Psoas muscle (tissue), 7 donors: ENCODE measurements at regions not wholly inside any gene's neighbourhood (a gene's known extent, or its start where the extent isn't known, plus 50 kb on each side); places are given as distances from the start of the nearest gene placed in this dataset.

Experiments used
- ATAC-seq, 4 donors: fragments of 200-7000 bp; cut with Tn5 transposase; one replicate each; pipeline ENCODE4 v1.9.1; 2020; ENCODE audit warnings: moderate library complexity in 3 of 4, mild to moderate bottlenecking in 2 of 4
- DNase-seq, 2 donors: peaks; one replicate each; pipeline ENCODE4 v3.0.0-alpha.2; 2020
- H3K27ac ChIP-seq: fragments of 200-600 bp; one replicate; pipeline ENCODE4 v1.8.0; 2022
- H3K27me3 ChIP-seq, 3 donors: fragments of 200-600 bp in 1 of 3; one replicate each; pipeline versions ENCODE4 v1.6.1 to v1.8.0; 2013 to 2022; ENCODE audit warnings: low read length in 2 of 3, mild to moderate bottlenecking in 2 of 3, moderate library complexity in 1 of 3; ENCODE audit not compliant: insufficient read depth in 3 of 3
- H3K36me3 ChIP-seq, 2 donors: fragments of 200-600 bp in 1 of 2; one replicate each; pipeline versions ENCODE4 v1.6.1 to v1.8.0; 2013 to 2022; ENCODE audit warnings: low read depth in 1 of 2, mild to moderate bottlenecking in 1 of 2, moderate library complexity in 1 of 2; ENCODE audit not compliant: insufficient read depth in 1 of 2
- H3K4me1 ChIP-seq: fragments of 200-600 bp; one replicate; pipeline ENCODE4 v1.8.0; 2022
- H3K4me3 ChIP-seq: fragments of 200-600 bp; one replicate; pipeline ENCODE4 v1.8.0; 2022; ENCODE audit warnings: mild to moderate bottlenecking
- H3K9me3 ChIP-seq: fragments of 200-600 bp; one replicate; pipeline ENCODE4 v1.8.0; 2022
- WGBS, 3 donors: extraction: QIAGEN DNeasy Blood & Tissue Kit; methylation state at CpG; one replicate each; pipeline versions ENCODE4 v1.1.6 to v1.1.7; 2013; 5-methylcytosine and 5-hydroxymethylcytosine counted together
- intact Hi-C, 2 donors: fragments of 100-400 bp; cut with DNase I; formaldehyde crosslinking; loops; one replicate each; pipeline versions ENCODE4 v1.11.0 to v1.14.2; 2022
- TF ChIP-seq, protein P1 (sequence below): fragments of 200-600 bp; IDR thresholded peaks from one replicate; pipeline ENCODE4 v1.8.0; 2022; ENCODE audit warnings: antibody characterized with exemption
- donor health status: healthy with polysubstance abuse.
- donor health status: DM: no; HTN: no; CAD: no; lungs with moderate emphysema.
- donor health status: Bipolar disorder and iron deficiency.
- donor health status: healthy.
- donor health status: DM: yes; HTN: yes; CAD: no.
- donor health status: DM: no; HTN: no; CAD: no.
- donor health status: DM: yes; HTN: yes; CAD: no.

DNA sequence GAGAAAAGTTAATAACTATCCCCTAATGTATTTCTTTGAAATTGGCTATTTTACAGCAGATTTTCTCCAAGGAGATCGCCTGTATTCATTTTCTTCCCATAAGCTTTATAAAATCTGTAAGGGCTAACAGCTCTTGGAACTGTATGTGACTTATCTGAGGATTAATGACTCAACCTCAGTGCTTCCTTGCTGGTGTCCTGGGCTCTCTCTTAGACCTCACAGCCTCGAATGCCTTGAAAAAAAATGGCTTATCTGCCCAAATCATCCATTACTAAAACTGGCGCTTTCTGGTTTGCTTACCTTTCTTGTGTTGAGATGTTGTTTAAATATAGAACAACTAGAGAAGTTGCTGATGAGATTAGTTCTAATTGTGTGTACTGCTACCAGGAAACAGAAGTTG, 713.6 kb downstream of the SLC4A3 start:
- no peak overlapping the region for H3K27ac ChIP-seq
- intact Hi-C loops: no loop called here
- ATAC-seq: no peak

DNA sequence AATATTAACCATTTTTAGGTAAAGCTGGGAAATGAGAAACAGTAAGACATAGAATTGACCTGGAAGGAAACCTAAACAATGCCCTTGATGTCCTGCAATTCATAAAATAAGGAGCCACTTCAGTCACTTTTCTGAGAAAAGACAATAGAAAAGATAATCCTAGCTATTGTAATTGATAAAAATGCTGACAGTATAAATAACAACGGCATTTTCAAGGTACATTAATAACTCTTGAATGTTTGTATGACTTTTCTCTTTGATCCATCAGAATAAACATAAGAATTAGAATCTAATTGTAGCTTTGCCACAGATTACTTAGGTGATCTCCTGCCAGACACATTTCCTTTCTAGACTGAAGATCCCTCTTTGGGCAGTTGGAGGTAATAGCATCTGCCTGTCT, 719.5 kb downstream of the SLC4A3 start:
- 80 to 95% (median 81%) methylated on average over 1 of the region's 1 CpG for WGBS, 3 donors
- no peaks in the 10 kb centered on the region for H3K4me1 ChIP-seq
- ATAC-seq (no peak), DNase-seq (no peak)
- intact Hi-C loops: no loop called here
- H3K4me3 ChIP-seq: no peak overlapping the region
- TF ChIP-seq, protein P1, sequence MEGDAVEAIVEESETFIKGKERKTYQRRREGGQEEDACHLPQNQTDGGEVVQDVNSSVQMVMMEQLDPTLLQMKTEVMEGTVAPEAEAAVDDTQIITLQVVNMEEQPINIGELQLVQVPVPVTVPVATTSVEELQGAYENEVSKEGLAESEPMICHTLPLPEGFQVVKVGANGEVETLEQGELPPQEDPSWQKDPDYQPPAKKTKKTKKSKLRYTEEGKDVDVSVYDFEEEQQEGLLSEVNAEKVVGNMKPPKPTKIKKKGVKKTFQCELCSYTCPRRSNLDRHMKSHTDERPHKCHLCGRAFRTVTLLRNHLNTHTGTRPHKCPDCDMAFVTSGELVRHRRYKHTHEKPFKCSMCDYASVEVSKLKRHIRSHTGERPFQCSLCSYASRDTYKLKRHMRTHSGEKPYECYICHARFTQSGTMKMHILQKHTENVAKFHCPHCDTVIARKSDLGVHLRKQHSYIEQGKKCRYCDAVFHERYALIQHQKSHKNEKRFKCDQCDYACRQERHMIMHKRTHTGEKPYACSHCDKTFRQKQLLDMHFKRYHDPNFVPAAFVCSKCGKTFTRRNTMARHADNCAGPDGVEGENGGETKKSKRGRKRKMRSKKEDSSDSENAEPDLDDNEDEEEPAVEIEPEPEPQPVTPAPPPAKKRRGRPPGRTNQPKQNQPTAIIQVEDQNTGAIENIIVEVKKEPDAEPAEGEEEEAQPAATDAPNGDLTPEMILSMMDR: no peak
- no peaks in the 10 kb centered on the region for H3K9me3 ChIP-seq
- no peak overlapping the region for H3K27ac ChIP-seq
- H3K36me3 ChIP-seq: no peaks in the 10 kb centered on the region
- no peaks in the 10 kb centered on the region for H3K27me3 ChIP-seq

More for the DNA sequence above, 713.6 kb downstream of the SLC4A3 start:
- H3K4me1 ChIP-seq: no peaks in the 10 kb centered on the region
- TF ChIP-seq, protein P1: no peak
- 75 to 83% (median 78%) methylated on average over 3 of the region's 3 CpGs for WGBS, 3 donors
- no peaks in the 10 kb centered on the region for H3K9me3 ChIP-seq
- no peak overlapping the region for H3K4me3 ChIP-seq
- H3K36me3 ChIP-seq: no peaks in the 10 kb centered on the region
- DNase-seq: no peak
- no peaks in the 10 kb centered on the region for H3K27me3 ChIP-seq

GRCh38 chr2:220347626-220348025, 720.2 kb downstream of the SLC4A3 start:
- no peaks in the 10 kb centered on the region for H3K9me3 ChIP-seq
- no peaks in the 10 kb centered on the region for H3K4me1 ChIP-seq
- H3K4me3 ChIP-seq: no peak overlapping the region
- DNase-seq (no peak), ATAC-seq (no peak)
- no peaks in the 10 kb centered on the region for H3K27me3 ChIP-seq
- whole genome bisulfite sequencing, 3 donors: 35 to 61% (median 44%) methylated on average over 2 of the region's 2 CpGs
- H3K27ac ChIP-seq: no peak overlapping the region
- intact Hi-C loops: no loop called here
- TF ChIP-seq, protein P1: no peak
- no peaks in the 10 kb centered on the region for H3K36me3 ChIP-seq

- H3K27ac ChIP-seq: no peak overlapping the region
- no peaks in the 10 kb centered on the region for H3K4me1 ChIP-seq
- WGBS, 3 donors: 21 to 63% (median 27%) methylated on average over 2 of the region's 2 CpGs
- DNase-seq (no peak), ATAC-seq (no peak)
- H3K9me3 ChIP-seq: no peaks in the 10 kb centered on the region
- TF ChIP-seq, protein P1: no peak
- no peak overlapping the region for H3K4me3 ChIP-seq
- intact Hi-C loops: no loop called here
- H3K36me3 ChIP-seq: no peaks in the 10 kb centered on the region
- no peaks in the 10 kb centered on the region for H3K27me3 ChIP-seq
These were observed 720.8 kb downstream of the SLC4A3 start for GRCh38 chr2:220348206-220348605.

DNA sequence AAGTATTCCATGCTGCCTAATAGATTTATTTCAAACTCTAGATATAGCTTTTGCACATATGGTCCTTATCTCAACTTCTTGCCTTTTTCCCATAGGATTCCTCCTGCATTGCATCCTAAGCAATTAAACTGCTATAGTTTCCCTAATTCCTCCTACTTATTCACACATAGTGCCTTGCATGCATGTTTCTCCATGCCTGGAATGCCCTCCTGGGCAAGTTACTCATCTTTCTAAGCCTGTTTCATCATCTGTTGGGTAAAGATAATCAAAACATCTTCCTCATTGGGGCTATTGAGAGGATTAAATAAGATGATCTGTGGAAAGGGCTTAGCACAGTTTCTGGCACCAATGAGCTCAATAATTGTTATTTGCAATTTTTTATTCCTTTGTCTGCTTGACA, 726.5 kb downstream of the SLC4A3 start:
- Histone ChIP-seq H3K4me1 (no peaks in the 10 kb centered on the region), H3K9me3 (no peaks in the 10 kb centered on the region), H3K27me3 (peaks cover 0 to 4% (median 0%) of the 10 kb centered on the region in 3 donors), H3K4me3 (no peak overlapping the region), H3K36me3 (no peaks in the 10 kb centered on the region), H3K27ac (no peak overlapping the region)
- DNase-seq (no peak), ATAC-seq (no peak)
- intact Hi-C loops: no loop called here
- TF ChIP-seq, protein P1: no peak
